PFSK-1 (cell line): ENCODE measurements at regions not wholly inside any gene's neighbourhood (a gene's known extent, or its start where the extent isn't known, plus 50 kb on each side); places are given as distances from the start of the nearest gene placed in this dataset.

Experiments used
- POLR2AphosphoS5 ChIP-seq: IDR thresholded peaks from 2 replicates; pipeline ENCODE4 v1.6.1; 2012; ENCODE audit warnings: low read depth, mild to moderate bottlenecking, control low read depth, low read length, moderate library complexity
- SIN3A ChIP-seq: IDR thresholded peaks from 2 replicates; pipeline ENCODE4 v1.6.1; 2012; ENCODE audit warnings: mild to moderate bottlenecking, low read length, moderate library complexity, borderline replicate concordance; ENCODE audit not compliant: insufficient read depth
- TF ChIP-seq, protein P1 (sequence below), 2 experiments: IDR thresholded peaks; 2 replicates each; pipeline versions ENCODE4 v1.6.1 to v1.8.0; 2011 to 2012; ENCODE audit warnings: low read depth in 2 of 2, low read length in 2 of 2, control low read depth in 1 of 2, inconsistent platforms in 1 of 2, mild to moderate bottlenecking in 1 of 2, moderate library complexity in 1 of 2; ENCODE audit not compliant: insufficient read depth in 1 of 2

DNA sequence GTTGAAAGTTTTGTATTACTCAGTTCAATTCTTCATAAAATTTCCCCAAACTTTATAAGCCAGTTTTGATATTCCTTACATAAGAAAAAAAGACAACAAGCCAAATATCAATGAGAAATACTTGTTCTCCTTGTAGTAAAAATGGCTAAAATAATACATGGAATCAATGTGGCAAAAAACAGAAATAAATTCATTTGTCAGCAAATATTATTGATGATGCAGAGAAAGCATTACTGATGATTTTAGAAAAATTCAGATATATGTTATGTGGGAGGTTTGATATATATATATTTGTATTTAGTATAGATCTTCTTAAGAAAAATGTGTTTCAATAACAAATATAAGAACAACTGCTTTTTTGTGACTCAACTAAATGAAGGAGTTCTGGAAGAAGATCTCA lies 127.0 kb upstream of the PUM3 start:
- TF ChIP-seq POLR2AphosphoS5 (no peak), SIN3A (no peak)
- TF ChIP-seq, protein P1, sequence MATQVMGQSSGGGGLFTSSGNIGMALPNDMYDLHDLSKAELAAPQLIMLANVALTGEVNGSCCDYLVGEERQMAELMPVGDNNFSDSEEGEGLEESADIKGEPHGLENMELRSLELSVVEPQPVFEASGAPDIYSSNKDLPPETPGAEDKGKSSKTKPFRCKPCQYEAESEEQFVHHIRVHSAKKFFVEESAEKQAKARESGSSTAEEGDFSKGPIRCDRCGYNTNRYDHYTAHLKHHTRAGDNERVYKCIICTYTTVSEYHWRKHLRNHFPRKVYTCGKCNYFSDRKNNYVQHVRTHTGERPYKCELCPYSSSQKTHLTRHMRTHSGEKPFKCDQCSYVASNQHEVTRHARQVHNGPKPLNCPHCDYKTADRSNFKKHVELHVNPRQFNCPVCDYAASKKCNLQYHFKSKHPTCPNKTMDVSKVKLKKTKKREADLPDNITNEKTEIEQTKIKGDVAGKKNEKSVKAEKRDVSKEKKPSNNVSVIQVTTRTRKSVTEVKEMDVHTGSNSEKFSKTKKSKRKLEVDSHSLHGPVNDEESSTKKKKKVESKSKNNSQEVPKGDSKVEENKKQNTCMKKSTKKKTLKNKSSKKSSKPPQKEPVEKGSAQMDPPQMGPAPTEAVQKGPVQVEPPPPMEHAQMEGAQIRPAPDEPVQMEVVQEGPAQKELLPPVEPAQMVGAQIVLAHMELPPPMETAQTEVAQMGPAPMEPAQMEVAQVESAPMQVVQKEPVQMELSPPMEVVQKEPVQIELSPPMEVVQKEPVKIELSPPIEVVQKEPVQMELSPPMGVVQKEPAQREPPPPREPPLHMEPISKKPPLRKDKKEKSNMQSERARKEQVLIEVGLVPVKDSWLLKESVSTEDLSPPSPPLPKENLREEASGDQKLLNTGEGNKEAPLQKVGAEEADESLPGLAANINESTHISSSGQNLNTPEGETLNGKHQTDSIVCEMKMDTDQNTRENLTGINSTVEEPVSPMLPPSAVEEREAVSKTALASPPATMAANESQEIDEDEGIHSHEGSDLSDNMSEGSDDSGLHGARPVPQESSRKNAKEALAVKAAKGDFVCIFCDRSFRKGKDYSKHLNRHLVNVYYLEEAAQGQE (IDR thresholded peaks at IDR 0.05; ENCODE audit: insufficient read depth in 1 of 2, low read depth in 2 of 2, low read length in 2 of 2) = no peak
